OCI-LY1 (cell line): ENCODE measurements at regions not wholly inside any gene's neighbourhood (a gene's known extent, or its start where the extent isn't known, plus 50 kb on each side); places are given as distances from the start of the nearest gene placed in this dataset.

Source experiments
- H2AFZ ChIP-seq: fragments of 200-600 bp; sonication (generic), shearing (Covaris generic); 2 replicates; pipeline ENCODE4 v1.6.0; 2014; ENCODE audit warnings: antibody characterized with exemption, mild to moderate bottlenecking, low read length
- H3F3A ChIP-seq: fragments of 200-600 bp; sonication (generic), shearing (Covaris generic); 2 replicates; pipeline ENCODE4 v1.6.0; 2014; ENCODE audit warnings: mild to moderate bottlenecking, antibody characterized with exemption, low read length, moderate library complexity; ENCODE audit not compliant: insufficient read depth
- H3K27ac ChIP-seq: fragments of 200-600 bp; sonication (generic); 2 replicates; pipeline ENCODE4 v1.5.1; 2014; ENCODE audit warnings: low read length, mixed run types, mild to moderate bottlenecking, low read depth; ENCODE audit not compliant: poor library complexity, severe bottlenecking
- H3K27me3 ChIP-seq: fragments of 200-600 bp; sonication (generic); 2 replicates; pipeline ENCODE4 v1.6.0; 2014; ENCODE audit warnings: antibody characterized with exemption, mild to moderate bottlenecking, low read length, moderate library complexity; ENCODE audit not compliant: insufficient read depth
- H3K36me3 ChIP-seq: fragments of 200-600 bp; sonication (generic); 2 replicates; pipeline ENCODE4 v1.6.1; 2014; ENCODE audit warnings: mild to moderate bottlenecking, antibody characterized with exemption, low read length, moderate library complexity, mixed read lengths; ENCODE audit not compliant: insufficient read depth
- H3K4me1 ChIP-seq: fragments of 200-600 bp; sonication (generic); 2 replicates; pipeline ENCODE4 v1.5.1; 2014; ENCODE audit warnings: mild to moderate bottlenecking, low read length, moderate library complexity; ENCODE audit not compliant: insufficient read depth, severe bottlenecking
- H3K4me2 ChIP-seq: fragments of 200-600 bp; sonication (generic), shearing (Covaris generic); 2 replicates; pipeline ENCODE4 v1.6.1; 2014; ENCODE audit warnings: low read length
- H3K4me3 ChIP-seq: fragments of 200-600 bp; sonication (generic); 2 replicates; pipeline ENCODE4 v1.5.1; 2014; ENCODE audit warnings: low read length, low read depth, mild to moderate bottlenecking, mixed read lengths; ENCODE audit not compliant: poor library complexity, severe bottlenecking
- H3K79me2 ChIP-seq: fragments of 200-600 bp; shearing (Covaris generic); 2 replicates; pipeline ENCODE4 v1.6.1; 2016; ENCODE audit warnings: mixed run types, low read length, mixed read lengths; ENCODE audit not compliant: insufficient read depth
- H3K9ac ChIP-seq: fragments of 200-600 bp; sonication (generic), shearing (Covaris generic); 2 replicates; pipeline ENCODE4 v1.6.1; 2014; ENCODE audit warnings: mild to moderate bottlenecking, low read length, mixed read lengths
- H3K9me2 ChIP-seq: fragments of 200-600 bp; sonication (generic), shearing (Covaris generic); 2 replicates; pipeline ENCODE4 v1.6.1; 2014; ENCODE audit warnings: low read depth, mild to moderate bottlenecking, low read length, mixed read lengths
- H3K9me3 ChIP-seq: fragments of 200-600 bp; shearing (Covaris generic); 2 replicates; pipeline ENCODE4 v1.6.1; 2014; ENCODE audit warnings: low read length, mixed read lengths
- H4K20me1 ChIP-seq: fragments of 200-600 bp; sonication (generic), shearing (Covaris generic); 2 replicates; pipeline ENCODE4 v1.6.0; 2016; ENCODE audit warnings: mild to moderate bottlenecking, low read length; ENCODE audit not compliant: insufficient read depth
- CTCF ChIP-seq: fragments of 200-600 bp; sonication (generic), shearing (Covaris generic); IDR thresholded peaks from 2 replicates; pipeline ENCODE4 v1.5.1; 2017; ENCODE audit warnings: mild to moderate bottlenecking, antibody characterized with exemption, low read length, moderate library complexity, mixed read lengths
- EZH2 ChIP-seq: fragments of 200-600 bp; sonication (generic), shearing (Covaris generic); IDR thresholded peaks from 2 replicates; pipeline ENCODE4 v1.8.0; 2017; ENCODE audit warnings: borderline replicate concordance, mixed run types, mild to moderate bottlenecking, antibody characterized with exemption, low read length, moderate library complexity, mixed read lengths

- Histone ChIP-seq H3K9me3 (no peaks in the 10 kb centered on the region), H4K20me1 (no peaks in the 10 kb centered on the region), H3K4me3 (no peak overlapping the region), H3K27ac (no peak overlapping the region), H2AFZ (no peak overlapping the region), H3K4me1 (no peaks in the 10 kb centered on the region), H3K79me2 (no peaks in the 10 kb centered on the region), H3K9ac (no peak overlapping the region), H3K9me2 (no peaks in the 10 kb centered on the region), H3K4me2 (no peak overlapping the region), H3K27me3 (no peaks in the 10 kb centered on the region), H3F3A (no peaks in the 10 kb centered on the region), H3K36me3 (no peaks in the 10 kb centered on the region)
- TF ChIP-seq EZH2 = no peak
- TF ChIP-seq CTCF = no peak
Measured at GRCh38 chr11:29452146-29452545, 564.7 kb downstream of the KCNA4 start.

GRCh38 chr11:29449281-29450074 is 567.4 kb downstream of the KCNA4 start:
- Histone ChIP-seq H3K4me1 (no peaks in the 10 kb centered on the region), H3K9me2 (no peaks in the 10 kb centered on the region), H3K27ac (no peak overlapping the region), H4K20me1 (no peaks in the 10 kb centered on the region), H3K4me2 (no peak overlapping the region), H3K9ac (no peak overlapping the region), H3K79me2 (no peaks in the 10 kb centered on the region), H3K36me3 (no peaks in the 10 kb centered on the region), H2AFZ (no peak overlapping the region), H3K4me3 (no peak overlapping the region), H3K9me3 (no peaks in the 10 kb centered on the region), H3F3A (no peaks in the 10 kb centered on the region), H3K27me3 (no peaks in the 10 kb centered on the region)
- no peak for TF ChIP-seq CTCF
- no peak for TF ChIP-seq EZH2

GRCh38 chr11:29448246-29448877 is 568.5 kb downstream of the KCNA4 start:
- H3K4me3 ChIP-seq = no peak overlapping the region
- no peaks in the 10 kb centered on the region for H3F3A ChIP-seq
- H3K4me1 ChIP-seq = no peaks in the 10 kb centered on the region
- peak; percentile 38; the same call in 1 of the 2 replicates for TF ChIP-seq CTCF
- no peak for TF ChIP-seq EZH2
- H3K9ac ChIP-seq = no peak overlapping the region
- no peak overlapping the region for H2AFZ ChIP-seq
- no peak overlapping the region for H3K4me2 ChIP-seq
- no peaks in the 10 kb centered on the region for H3K9me2 ChIP-seq
- no peaks in the 10 kb centered on the region for H3K79me2 ChIP-seq
- H4K20me1 ChIP-seq = no peaks in the 10 kb centered on the region
- H3K36me3 ChIP-seq = no peaks in the 10 kb centered on the region
- H3K27ac ChIP-seq = no peak overlapping the region
- H3K9me3 ChIP-seq = no peaks in the 10 kb centered on the region
- no peaks in the 10 kb centered on the region for H3K27me3 ChIP-seq
